LNCaP clone FGC (cell line): ENCODE measurements at regions not wholly inside any gene's neighbourhood (a gene's known extent, or its start where the extent isn't known, plus 50 kb on each side); places are given as distances from the start of the nearest gene placed in this dataset.
"Not testable (repeated sequence)": the region's sequence is repeated elsewhere in the genome, so short reads cannot be mapped to it uniquely, and the experiment has no call there.

Experiments used
- DNase-seq: peaks from one replicate; pipeline ENCODE4 v3.0.0-alpha.2; 2011; ENCODE audit warnings: low read depth
- H3K4me3 ChIP-seq: 2 replicates; pipeline ENCODE4 v1.5.1; 2011; ENCODE audit warnings: mild to moderate bottlenecking, low read depth, low read length, control low read depth
- TF ChIP-seq, protein P1 (sequence below): IDR thresholded peaks from 2 replicates; pipeline ENCODE4 v1.5.1; 2012; ENCODE audit warnings: mild to moderate bottlenecking; ENCODE audit not compliant: control insufficient read depth, insufficient read depth; ENCODE audit errors: extremely low read depth

DNA sequence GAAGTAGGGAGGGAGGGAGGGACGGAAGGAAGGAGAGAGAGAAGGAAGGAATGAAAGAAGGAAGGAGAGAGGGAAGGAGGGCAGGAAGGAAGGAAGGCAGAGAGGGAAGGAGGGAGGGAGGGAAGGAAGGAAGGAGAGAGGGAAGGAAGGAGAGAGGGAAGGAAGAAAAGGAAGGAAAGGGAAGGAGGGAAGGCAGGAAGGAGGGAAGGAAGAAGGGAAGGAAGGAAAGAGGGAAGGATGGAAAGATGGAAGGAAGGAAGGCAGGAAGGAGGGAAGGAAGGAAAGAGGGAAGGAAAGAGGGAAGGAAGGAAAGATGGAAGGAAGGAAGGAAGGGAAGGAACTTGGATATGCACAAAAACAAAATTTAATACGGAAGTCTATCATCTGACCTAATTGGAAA, 844.5 kb upstream of the DEFB115 start:
- DNase-seq = no peak
- no peak overlapping the region for H3K4me3 ChIP-seq
- TF ChIP-seq, protein P1, sequence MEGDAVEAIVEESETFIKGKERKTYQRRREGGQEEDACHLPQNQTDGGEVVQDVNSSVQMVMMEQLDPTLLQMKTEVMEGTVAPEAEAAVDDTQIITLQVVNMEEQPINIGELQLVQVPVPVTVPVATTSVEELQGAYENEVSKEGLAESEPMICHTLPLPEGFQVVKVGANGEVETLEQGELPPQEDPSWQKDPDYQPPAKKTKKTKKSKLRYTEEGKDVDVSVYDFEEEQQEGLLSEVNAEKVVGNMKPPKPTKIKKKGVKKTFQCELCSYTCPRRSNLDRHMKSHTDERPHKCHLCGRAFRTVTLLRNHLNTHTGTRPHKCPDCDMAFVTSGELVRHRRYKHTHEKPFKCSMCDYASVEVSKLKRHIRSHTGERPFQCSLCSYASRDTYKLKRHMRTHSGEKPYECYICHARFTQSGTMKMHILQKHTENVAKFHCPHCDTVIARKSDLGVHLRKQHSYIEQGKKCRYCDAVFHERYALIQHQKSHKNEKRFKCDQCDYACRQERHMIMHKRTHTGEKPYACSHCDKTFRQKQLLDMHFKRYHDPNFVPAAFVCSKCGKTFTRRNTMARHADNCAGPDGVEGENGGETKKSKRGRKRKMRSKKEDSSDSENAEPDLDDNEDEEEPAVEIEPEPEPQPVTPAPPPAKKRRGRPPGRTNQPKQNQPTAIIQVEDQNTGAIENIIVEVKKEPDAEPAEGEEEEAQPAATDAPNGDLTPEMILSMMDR = no peak

- not testable (repeated sequence) for DNase-seq, H3K4me3 ChIP-seq
These were observed 840.1 kb upstream of the DEFB115 start for GRCh38 chr20:30417387-30417786.

- H3K4me3 ChIP-seq, DNase-seq: not testable (repeated sequence)
These were observed 839.1 kb upstream of the DEFB115 start for GRCh38 chr20:30418378-30418777.

- DNase-seq = no peak
- no peak overlapping the region for H3K4me3 ChIP-seq
- TF ChIP-seq, protein P1 = no peak
These were observed 838.0 kb upstream of the DEFB115 start for GRCh38 chr20:30419466-30419865.

GRCh38 chr20:30419871-30420420, 837.5 kb upstream of the DEFB115 start:
- not testable (repeated sequence) for H3K4me3 ChIP-seq, DNase-seq
